OCI-LY1 (cell line): ENCODE measurements at regions not wholly inside any gene's neighbourhood (a gene's known extent, or its start where the extent isn't known, plus 50 kb on each side); places are given as distances from the start of the nearest gene placed in this dataset.

Source experiments
- H2AFZ ChIP-seq: fragments of 200-600 bp; sonication (generic), shearing (Covaris generic); 2 replicates; pipeline ENCODE4 v1.6.0; 2014; ENCODE audit warnings: antibody characterized with exemption, mild to moderate bottlenecking, low read length
- H3F3A ChIP-seq: fragments of 200-600 bp; sonication (generic), shearing (Covaris generic); 2 replicates; pipeline ENCODE4 v1.6.0; 2014; ENCODE audit warnings: mild to moderate bottlenecking, antibody characterized with exemption, low read length, moderate library complexity; ENCODE audit not compliant: insufficient read depth
- H3K27ac ChIP-seq: fragments of 200-600 bp; sonication (generic); 2 replicates; pipeline ENCODE4 v1.5.1; 2014; ENCODE audit warnings: low read length, mixed run types, mild to moderate bottlenecking, low read depth; ENCODE audit not compliant: poor library complexity, severe bottlenecking
- H3K27me3 ChIP-seq: fragments of 200-600 bp; sonication (generic); 2 replicates; pipeline ENCODE4 v1.6.0; 2014; ENCODE audit warnings: antibody characterized with exemption, mild to moderate bottlenecking, low read length, moderate library complexity; ENCODE audit not compliant: insufficient read depth
- H3K36me3 ChIP-seq: fragments of 200-600 bp; sonication (generic); 2 replicates; pipeline ENCODE4 v1.6.1; 2014; ENCODE audit warnings: mild to moderate bottlenecking, antibody characterized with exemption, low read length, moderate library complexity, mixed read lengths; ENCODE audit not compliant: insufficient read depth
- H3K4me1 ChIP-seq: fragments of 200-600 bp; sonication (generic); 2 replicates; pipeline ENCODE4 v1.5.1; 2014; ENCODE audit warnings: mild to moderate bottlenecking, low read length, moderate library complexity; ENCODE audit not compliant: insufficient read depth, severe bottlenecking
- H3K4me2 ChIP-seq: fragments of 200-600 bp; sonication (generic), shearing (Covaris generic); 2 replicates; pipeline ENCODE4 v1.6.1; 2014; ENCODE audit warnings: low read length
- H3K4me3 ChIP-seq: fragments of 200-600 bp; sonication (generic); 2 replicates; pipeline ENCODE4 v1.5.1; 2014; ENCODE audit warnings: low read length, low read depth, mild to moderate bottlenecking, mixed read lengths; ENCODE audit not compliant: poor library complexity, severe bottlenecking
- H3K79me2 ChIP-seq: fragments of 200-600 bp; shearing (Covaris generic); 2 replicates; pipeline ENCODE4 v1.6.1; 2016; ENCODE audit warnings: mixed run types, low read length, mixed read lengths; ENCODE audit not compliant: insufficient read depth
- H3K9ac ChIP-seq: fragments of 200-600 bp; sonication (generic), shearing (Covaris generic); 2 replicates; pipeline ENCODE4 v1.6.1; 2014; ENCODE audit warnings: mild to moderate bottlenecking, low read length, mixed read lengths
- H3K9me2 ChIP-seq: fragments of 200-600 bp; sonication (generic), shearing (Covaris generic); 2 replicates; pipeline ENCODE4 v1.6.1; 2014; ENCODE audit warnings: low read depth, mild to moderate bottlenecking, low read length, mixed read lengths
- H3K9me3 ChIP-seq: fragments of 200-600 bp; shearing (Covaris generic); 2 replicates; pipeline ENCODE4 v1.6.1; 2014; ENCODE audit warnings: low read length, mixed read lengths
- H4K20me1 ChIP-seq: fragments of 200-600 bp; sonication (generic), shearing (Covaris generic); 2 replicates; pipeline ENCODE4 v1.6.0; 2016; ENCODE audit warnings: mild to moderate bottlenecking, low read length; ENCODE audit not compliant: insufficient read depth
- CTCF ChIP-seq: fragments of 200-600 bp; sonication (generic), shearing (Covaris generic); IDR thresholded peaks from 2 replicates; pipeline ENCODE4 v1.5.1; 2017; ENCODE audit warnings: mild to moderate bottlenecking, antibody characterized with exemption, low read length, moderate library complexity, mixed read lengths
- EZH2 ChIP-seq: fragments of 200-600 bp; sonication (generic), shearing (Covaris generic); IDR thresholded peaks from 2 replicates; pipeline ENCODE4 v1.8.0; 2017; ENCODE audit warnings: borderline replicate concordance, mixed run types, mild to moderate bottlenecking, antibody characterized with exemption, low read length, moderate library complexity, mixed read lengths

GRCh38 chr20:11248011-11248409 lies 574.2 kb upstream of the JAG1 start:
- H4K20me1 ChIP-seq, result no peaks in the 10 kb centered on the region
- no peak overlapping the region for H3K4me3 ChIP-seq
- H3K27ac ChIP-seq, result no peak overlapping the region
- no peak overlapping the region for H3K4me2 ChIP-seq
- TF ChIP-seq EZH2 (no peak), CTCF (no peak)
- H3K4me1 ChIP-seq, result no peaks in the 10 kb centered on the region
- H2AFZ ChIP-seq, result no peak overlapping the region
- no peaks in the 10 kb centered on the region for H3K9me2 ChIP-seq
- H3K9ac ChIP-seq, result no peak overlapping the region
- no peaks in the 10 kb centered on the region for H3K79me2 ChIP-seq
- H3K27me3 ChIP-seq, result no peaks in the 10 kb centered on the region
- H3K36me3 ChIP-seq, result no peaks in the 10 kb centered on the region
- no peaks in the 10 kb centered on the region for H3K9me3 ChIP-seq
- H3F3A ChIP-seq, result no peaks in the 10 kb centered on the region

- Histone ChIP-seq H2AFZ (no peak overlapping the region), H3K36me3 (no peaks in the 10 kb centered on the region), H3K27me3 (no peaks in the 10 kb centered on the region), H3K79me2 (no peaks in the 10 kb centered on the region), H3K4me3 (no peak overlapping the region), H3F3A (no peaks in the 10 kb centered on the region), H4K20me1 (no peaks in the 10 kb centered on the region), H3K27ac (no peak overlapping the region), H3K4me2 (no peak overlapping the region), H3K4me1 (no peaks in the 10 kb centered on the region), H3K9me2 (no peaks in the 10 kb centered on the region), H3K9ac (no peak overlapping the region), H3K9me3 (no peaks in the 10 kb centered on the region)
- no peak for TF ChIP-seq CTCF
- TF ChIP-seq EZH2, result no peak
Measured at GRCh38 chr20:11248687-11249638, 575.2 kb upstream of the JAG1 start.

GRCh38 chr20:11249683-11250082 lies 575.9 kb upstream of the JAG1 start:
- Histone ChIP-seq H3K9ac (no peak overlapping the region), H3K4me2 (no peak overlapping the region), H3K36me3 (no peaks in the 10 kb centered on the region), H3K4me1 (no peaks in the 10 kb centered on the region), H4K20me1 (no peaks in the 10 kb centered on the region), H3K27ac (no peak overlapping the region), H2AFZ (no peak overlapping the region), H3K4me3 (no peak overlapping the region), H3K9me3 (no peaks in the 10 kb centered on the region), H3K79me2 (no peaks in the 10 kb centered on the region), H3F3A (no peaks in the 10 kb centered on the region), H3K9me2 (no peaks in the 10 kb centered on the region), H3K27me3 (no peaks in the 10 kb centered on the region)
- TF ChIP-seq CTCF (no peak), EZH2 (no peak)
